Amniotic epithelial cell (primary cell): ENCODE measurements at regions not wholly inside any gene's neighbourhood (a gene's known extent, or its start where the extent isn't known, plus 50 kb on each side); places are given as distances from the start of the nearest gene placed in this dataset.
A peak's percentile ranks its signal among the peaks of the same experiment; 100 is the strongest.

ENCODE experiments used
- DNase-seq: peaks from one replicate; pipeline ENCODE4 v3.0.0-alpha.2; 2010; ENCODE audit warnings: low read depth

- DNase-seq = no peak
These were observed 52.7 kb upstream of the PELI1 start for GRCh38 chr2:64196963-64197362.

- DNase-seq = no peak
These were observed 56.9 kb upstream of the PELI1 start for GRCh38 chr2:64201151-64201550.

GRCh38 chr2:64202206-64202845 is 58.1 kb upstream of the PELI1 start:
- peak; percentile 58 for DNase-seq

GRCh38 chr2:64203131-64203857 is 59.1 kb upstream of the PELI1 start:
- no peak for DNase-seq

GRCh38 chr2:64203858-64204632 is 59.8 kb upstream of the PELI1 start:
- DNase-seq = peak; percentile 70

GRCh38 chr2:64204703-64205102 is 60.5 kb upstream of the PELI1 start:
- DNase-seq = peak; percentile 27

GRCh38 chr2:64205415-64205814 is 61.2 kb upstream of the PELI1 start:
- no peak for DNase-seq

- no peak for DNase-seq
These were observed 63.4 kb upstream of the PELI1 start for GRCh38 chr2:64207573-64207972.

GRCh38 chr2:64210816-64211215 is 66.6 kb upstream of the PELI1 start:
- no peak for DNase-seq

- DNase-seq = no peak
These were observed 67.2 kb upstream of the PELI1 start for GRCh38 chr2:64211276-64211921.

- DNase-seq = peak; percentile 97
These were observed 68.1 kb upstream of the PELI1 start for GRCh38 chr2:64212346-64212745.

- DNase-seq = peak; percentile 99
These were observed 68.6 kb upstream of the PELI1 start for GRCh38 chr2:64212801-64213321.

- DNase-seq = no peak
These were observed 69.5 kb upstream of the PELI1 start for GRCh38 chr2:64213532-64214275.

GRCh38 chr2:64214281-64215115 is 70.3 kb upstream of the PELI1 start:
- no peak for DNase-seq

GRCh38 chr2:64217198-64217869 is 73.1 kb upstream of the PELI1 start:
- DNase-seq = no peak

GRCh38 chr2:64218137-64218802 is 74.0 kb upstream of the PELI1 start:
- DNase-seq = no peak

GRCh38 chr2:64219149-64219548 is 74.9 kb upstream of the PELI1 start:
- DNase-seq = no peak

- no peak for DNase-seq
These were observed 76.0 kb upstream of the PELI1 start for GRCh38 chr2:64220265-64220664.

GRCh38 chr2:64220894-64221617 is 76.8 kb upstream of the PELI1 start:
- no peak for DNase-seq
